ENCODE measurements at regions not wholly inside any gene's neighbourhood (a gene's known extent, or its start where the extent isn't known, plus 50 kb on each side); places are given as distances from the start of the nearest gene placed in this dataset.

- TF ChIP-seq, protein P1, sequence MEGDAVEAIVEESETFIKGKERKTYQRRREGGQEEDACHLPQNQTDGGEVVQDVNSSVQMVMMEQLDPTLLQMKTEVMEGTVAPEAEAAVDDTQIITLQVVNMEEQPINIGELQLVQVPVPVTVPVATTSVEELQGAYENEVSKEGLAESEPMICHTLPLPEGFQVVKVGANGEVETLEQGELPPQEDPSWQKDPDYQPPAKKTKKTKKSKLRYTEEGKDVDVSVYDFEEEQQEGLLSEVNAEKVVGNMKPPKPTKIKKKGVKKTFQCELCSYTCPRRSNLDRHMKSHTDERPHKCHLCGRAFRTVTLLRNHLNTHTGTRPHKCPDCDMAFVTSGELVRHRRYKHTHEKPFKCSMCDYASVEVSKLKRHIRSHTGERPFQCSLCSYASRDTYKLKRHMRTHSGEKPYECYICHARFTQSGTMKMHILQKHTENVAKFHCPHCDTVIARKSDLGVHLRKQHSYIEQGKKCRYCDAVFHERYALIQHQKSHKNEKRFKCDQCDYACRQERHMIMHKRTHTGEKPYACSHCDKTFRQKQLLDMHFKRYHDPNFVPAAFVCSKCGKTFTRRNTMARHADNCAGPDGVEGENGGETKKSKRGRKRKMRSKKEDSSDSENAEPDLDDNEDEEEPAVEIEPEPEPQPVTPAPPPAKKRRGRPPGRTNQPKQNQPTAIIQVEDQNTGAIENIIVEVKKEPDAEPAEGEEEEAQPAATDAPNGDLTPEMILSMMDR (IDR thresholded peaks at IDR 0.05; ENCODE audit: insufficient read depth, low read length): peak; percentile 73
- peak; percentile 82 for DNase-seq (ENCODE audit: low read depth)
- no peak overlapping the region for H3K4me3 ChIP-seq (ENCODE audit: low read depth, low read length)
Observed at GRCh38 chr16:72400257-72401083, 228.5 kb upstream of the PMFBP1 start.

GRCh38 chr16:72399811-72400210 is 227.9 kb upstream of the PMFBP1 start:
- no peak overlapping the region for H3K4me3 ChIP-seq (ENCODE audit: low read depth, low read length)
- TF ChIP-seq, protein P1 (IDR thresholded peaks at IDR 0.05; ENCODE audit: insufficient read depth, low read length): no peak

DNA sequence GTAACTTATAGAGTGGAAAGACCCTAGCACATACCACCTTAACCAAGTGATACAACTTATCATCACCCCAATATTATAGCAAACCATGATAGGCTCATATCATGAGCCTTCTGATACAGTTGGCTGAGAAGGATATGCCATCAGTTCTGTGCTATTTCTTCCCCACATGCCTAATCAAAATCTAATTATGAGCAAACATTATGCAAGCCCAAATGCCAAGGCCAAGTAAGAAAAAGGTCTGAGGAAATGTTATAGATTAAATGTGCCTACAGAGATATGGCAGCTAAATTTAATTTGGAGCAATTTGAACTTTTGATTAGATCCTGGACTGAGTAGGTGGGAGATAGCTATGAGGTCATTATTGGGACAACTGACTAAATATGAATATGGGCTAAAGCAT is 225.9 kb upstream of the PMFBP1 start:
- no peak for DNase-seq (ENCODE audit: low read depth)
- no peak overlapping the region for H3K4me3 ChIP-seq (ENCODE audit: low read depth, low read length)
- TF ChIP-seq, protein P1 (IDR thresholded peaks at IDR 0.05; ENCODE audit: insufficient read depth, low read length): no peak

More at GRCh38 chr16:72399811-72400210, 227.9 kb upstream of the PMFBP1 start:
- no peak for DNase-seq (ENCODE audit: low read depth)

- TF ChIP-seq, protein P1 (IDR thresholded peaks at IDR 0.05; ENCODE audit: insufficient read depth, low read length): no peak
- DNase-seq (ENCODE audit: low read depth): no peak
- no peak overlapping the region for H3K4me3 ChIP-seq (ENCODE audit: low read depth, low read length)
Observed at GRCh38 chr16:72394526-72394925, 222.6 kb upstream of the PMFBP1 start.

DNA sequence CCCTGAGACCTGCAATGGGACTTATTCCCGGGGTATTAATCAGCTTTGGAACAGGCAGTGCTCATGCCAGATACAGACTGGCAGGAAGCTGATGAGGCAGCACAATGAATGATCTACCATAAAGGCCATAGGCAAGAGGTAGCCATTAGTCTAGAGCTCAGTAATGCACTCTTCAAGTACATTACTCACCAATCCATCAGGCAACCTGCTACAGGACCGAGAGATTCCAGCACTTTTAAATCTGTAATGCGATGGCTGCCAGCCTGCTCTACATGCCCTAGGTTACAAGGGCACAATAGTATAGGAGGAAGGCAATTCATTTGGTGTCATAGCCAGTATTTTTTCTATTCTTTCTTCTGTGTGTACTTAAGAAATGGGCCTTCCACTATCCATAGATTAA is 217.8 kb upstream of the PMFBP1 start:
- H3K4me3 ChIP-seq (ENCODE audit: low read depth, low read length): no peak overlapping the region
- TF ChIP-seq, protein P1 (IDR thresholded peaks at IDR 0.05; ENCODE audit: insufficient read depth, low read length): no peak
- DNase-seq (ENCODE audit: low read depth): no peak

DNA sequence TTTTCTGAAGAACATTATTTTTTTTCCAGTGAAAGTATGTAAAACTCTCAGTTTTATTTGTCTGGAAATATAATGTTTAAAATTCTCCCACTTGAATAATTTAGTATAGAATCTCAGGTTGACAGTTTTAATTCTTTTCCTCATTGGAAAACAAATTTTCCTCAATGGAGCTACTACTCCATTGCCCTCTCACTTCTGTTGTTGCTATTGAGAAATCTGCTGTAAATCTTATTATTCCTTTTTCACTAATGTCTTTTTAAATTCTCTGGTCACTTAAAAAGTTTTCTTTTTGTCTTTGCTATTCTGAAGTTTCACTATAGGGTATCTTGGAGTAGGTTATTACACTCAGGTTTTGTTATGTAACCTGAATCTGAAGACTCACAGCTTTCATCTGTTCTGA is 216.1 kb upstream of the PMFBP1 start:
- no peak overlapping the region for H3K4me3 ChIP-seq (ENCODE audit: low read depth, low read length)
- DNase-seq (ENCODE audit: low read depth): no peak
- TF ChIP-seq, protein P1 (IDR thresholded peaks at IDR 0.05; ENCODE audit: insufficient read depth, low read length): no peak

Data from fibroblast of the aortic adventitia (primary cell).